HG03457 (cell line): ENCODE measurements at regions not wholly inside any gene's neighbourhood (a gene's known extent, or its start where the extent isn't known, plus 50 kb on each side); places are given as distances from the start of the nearest gene placed in this dataset.

Experiments used
- ATAC-seq: cut with Tn5 transposase; IDR thresholded peaks from one replicate; pipeline ENCODE4 v1.9.1; 2021; ENCODE audit warnings: moderate number of reproducible peaks; ENCODE audit not compliant: unreplicated experiment

GRCh38 chr20:22909436-22909835 is 125.7 kb upstream of the SSTR4 start:
- no peak for ATAC-seq

- ATAC-seq = no peak
Measured at GRCh38 chr20:22910287-22910852, 124.7 kb upstream of the SSTR4 start.

GRCh38 chr20:22914291-22914690 is 120.8 kb upstream of the SSTR4 start:
- ATAC-seq = no peak

GRCh38 chr20:22915512-22915911 is 119.6 kb upstream of the SSTR4 start:
- ATAC-seq = no peak

GRCh38 chr20:22916021-22916842 is 118.9 kb upstream of the SSTR4 start:
- no peak for ATAC-seq

- no peak for ATAC-seq
Measured at GRCh38 chr20:22918286-22918983, 116.7 kb upstream of the SSTR4 start.

- no peak for ATAC-seq
Measured at GRCh38 chr20:22920898-22921297, 114.2 kb upstream of the SSTR4 start.

- no peak for ATAC-seq
Measured at GRCh38 chr20:22921595-22922421, 113.3 kb upstream of the SSTR4 start.

- no peak for ATAC-seq
Measured at GRCh38 chr20:22922987-22923386, 112.1 kb upstream of the SSTR4 start.

GRCh38 chr20:22924046-22924737 is 110.9 kb upstream of the SSTR4 start:
- ATAC-seq = no peak

- no peak for ATAC-seq
Measured at GRCh38 chr20:22924949-22925612, 110.0 kb upstream of the SSTR4 start.

- no peak for ATAC-seq
Measured at GRCh38 chr20:22925613-22925983, 109.5 kb upstream of the SSTR4 start.

GRCh38 chr20:22927537-22927936 is 107.6 kb upstream of the SSTR4 start:
- no peak for ATAC-seq

GRCh38 chr20:22928679-22929078 is 106.4 kb upstream of the SSTR4 start:
- no peak for ATAC-seq

- no peak for ATAC-seq
Measured at GRCh38 chr20:22929661-22930060, 105.5 kb upstream of the SSTR4 start.

- ATAC-seq = no peak
Measured at GRCh38 chr20:22931653-22932608, 103.2 kb upstream of the SSTR4 start.

- no peak for ATAC-seq
Measured at GRCh38 chr20:22939181-22939580, 95.9 kb upstream of the SSTR4 start.

- ATAC-seq = no peak
Measured at GRCh38 chr20:22940350-22940749, 94.8 kb upstream of the SSTR4 start.

GRCh38 chr20:22941550-22941949 is 93.6 kb upstream of the SSTR4 start:
- no peak for ATAC-seq
